ENCODE measurements at regions not wholly inside any gene's neighbourhood (a gene's known extent, or its start where the extent isn't known, plus 50 kb on each side); places are given as distances from the start of the nearest gene placed in this dataset.

DNA sequence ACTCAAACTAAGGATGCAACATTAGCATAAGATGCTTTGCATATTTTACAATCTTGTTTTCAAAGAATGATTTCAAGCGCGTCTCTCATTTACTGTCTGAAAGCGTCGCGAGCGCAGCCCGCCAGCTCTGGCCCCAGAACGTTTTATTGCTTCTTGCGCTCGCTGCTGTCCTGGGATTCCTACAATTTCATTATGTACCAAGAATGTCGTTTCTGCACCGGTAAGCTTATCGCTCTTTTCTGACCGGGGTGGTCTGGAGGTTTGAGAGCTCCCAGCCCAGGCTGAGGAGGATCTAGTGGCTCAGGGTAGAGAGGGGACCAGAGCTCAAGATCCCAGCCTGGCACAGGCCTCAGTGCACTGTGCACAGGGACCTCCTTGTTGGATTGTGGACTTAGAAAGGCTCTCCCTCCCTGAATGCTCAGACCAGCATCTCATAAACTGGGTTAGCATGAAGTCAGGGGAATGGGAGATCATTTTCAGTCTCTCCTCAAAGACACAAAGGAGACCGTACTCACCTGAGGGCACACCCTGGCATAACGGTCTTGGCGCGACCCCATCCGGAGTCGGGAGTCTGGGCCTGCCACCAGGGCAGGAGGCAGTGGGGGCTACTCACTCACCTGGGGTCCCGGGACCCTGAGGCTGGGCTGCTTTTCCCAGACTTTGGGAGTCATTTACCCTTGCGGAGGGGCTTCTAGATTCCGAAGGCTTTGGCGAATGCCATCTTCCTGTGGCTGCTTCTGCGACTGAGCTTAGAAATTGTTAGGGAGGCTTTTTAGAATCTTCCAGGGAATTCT lies 817.4 kb downstream of the BRD1 start:
- intact Hi-C loops (cut with micrococcal nuclease): no loop called here
- dilution Hi-C loops (cut with HindIII; ENCODE audit: low sequenced_read_pairs, unreplicated experiment): no loop called here
- in situ Hi-C loops (cut with MboI; ENCODE audit: low sequenced_read_pairs): no loop called here
- WGBS, 2 experiments (ENCODE audit: extremely low coverage in 2 of 2, insufficient read length in 1 of 2): 88% methylated on average over 13 of the region's 25 CpGs; no CpG with 5 or more reads in 1 of the 2 experiments
- H3K23ac ChIP-seq (ENCODE audit: low read depth, low read length): no peak overlapping the region
- H3K9me1 ChIP-seq (ENCODE audit: insufficient read depth, low read length): no peaks in the 10 kb centered on the region
- no peak overlapping the region for H4K91ac ChIP-seq (ENCODE audit: insufficient read depth, low read depth, low read length)
- H3K18ac ChIP-seq (ENCODE audit: low read depth, low read length): no peak overlapping the region
- H3K36me3 ChIP-seq (ENCODE audit: control insufficient read depth, insufficient read depth, low read length): no peaks in the 10 kb centered on the region
- peaks cover 66% of the 10 kb centered on the region for H3K9me3 ChIP-seq (ENCODE audit: control insufficient read depth, insufficient read depth, low read length)
- no peaks in the 10 kb centered on the region for H3K27me3 ChIP-seq (ENCODE audit: control insufficient read depth, insufficient read depth, low read length)
- H2AK9ac ChIP-seq (replicated peaks; ENCODE audit: low read depth, low read length, poor library complexity): no peak overlapping the region
- no peak overlapping the region for H3K56ac ChIP-seq (ENCODE audit: extremely low read depth, insufficient read depth, low read length)
- TF ChIP-seq CEBPB (IDR thresholded peaks at IDR 0.05; ENCODE audit: low read depth, low read length) (no peak), FOS (IDR thresholded peaks at IDR 0.05; ENCODE audit: low read depth, low read length) (no peak), RAD21 (IDR thresholded peaks at IDR 0.05; ENCODE audit: low read length) (no peak)
- no peak overlapping the region for H4K8ac ChIP-seq (ENCODE audit: low read depth in 2 of 2, low read length in 2 of 2)
- BruUV-seq (replicated peaks): no TSS peak
- DNase-seq (no peak), ATAC-seq (ENCODE audit: low read depth) (no peak)
- H4K20me1 ChIP-seq (ENCODE audit: insufficient read depth, low read length): no peaks in the 10 kb centered on the region
- no peak overlapping the region for H2BK20ac ChIP-seq (ENCODE audit: low read depth, low read length)
- ChIA-PET POLR2A (ENCODE audit: unreplicated experiment) (no interaction called here), CTCF (no interaction called here)
- no peak overlapping the region for H2AFZ ChIP-seq (replicated peaks; ENCODE audit: low read length, poor library complexity)
- H3K79me1 ChIP-seq (ENCODE audit: low read depth in 1 of 2, low read length in 2 of 2): no peaks in the 10 kb centered on the region
- H3K14ac ChIP-seq (replicated peaks; ENCODE audit: low read depth, low read length): no peak overlapping the region
- no peak overlapping the region for H4K5ac ChIP-seq (ENCODE audit: low read depth, low read length)
- H3K4me3 ChIP-seq (ENCODE audit: insufficient read depth, low read depth, low read length): no peak overlapping the region
- no peak overlapping the region for H3K4me2 ChIP-seq (ENCODE audit: low read depth, low read length)
- no peak overlapping the region for H3K4ac ChIP-seq (ENCODE audit: low read depth, low read length)
- no peak overlapping the region for H3K27ac ChIP-seq (ENCODE audit: insufficient read depth, low read length)
- no peak overlapping the region for H3K9ac ChIP-seq (ENCODE audit: low read depth, low read length)
- no peak overlapping the region for H2AK5ac ChIP-seq (ENCODE audit: low read depth, low read length)
- H2BK5ac ChIP-seq (ENCODE audit: low read depth, low read length, poor library complexity, severe bottlenecking): no peak overlapping the region
- no peaks in the 10 kb centered on the region for H3K4me1 ChIP-seq (ENCODE audit: control insufficient read depth, insufficient read depth, low read length)
- no peak overlapping the region for H2BK120ac ChIP-seq (ENCODE audit: low read depth, low read length)
- H2BK15ac ChIP-seq (ENCODE audit: low read depth, low read length): no peak overlapping the region

Data from IMR-90 (cell line).